ENCODE measurements at regions not wholly inside any gene's neighbourhood (a gene's known extent, or its start where the extent isn't known, plus 50 kb on each side); places are given as distances from the start of the nearest gene placed in this dataset.

DNA sequence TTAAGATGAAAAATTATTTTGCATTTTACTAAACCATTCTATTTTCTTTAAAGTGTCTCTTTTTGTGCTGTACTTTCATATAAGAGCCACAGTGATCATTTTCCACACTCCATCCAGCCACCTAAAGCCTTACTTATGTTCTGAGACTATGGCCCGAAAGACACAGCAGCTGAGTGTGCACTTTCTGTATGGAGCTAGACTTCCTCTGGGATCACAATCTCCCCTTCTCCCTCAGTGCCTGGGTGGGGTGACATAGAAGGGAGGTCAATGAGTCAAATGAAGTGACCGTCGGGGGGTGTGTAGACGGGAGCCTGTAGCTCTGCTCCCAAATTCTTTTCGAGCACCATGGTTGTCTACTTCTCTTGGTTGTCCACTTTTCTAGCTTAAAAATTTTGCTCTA is 97.8 kb upstream of the ARL4C start:
- DNase-seq (ENCODE audit: low read depth), result no peak

DNA sequence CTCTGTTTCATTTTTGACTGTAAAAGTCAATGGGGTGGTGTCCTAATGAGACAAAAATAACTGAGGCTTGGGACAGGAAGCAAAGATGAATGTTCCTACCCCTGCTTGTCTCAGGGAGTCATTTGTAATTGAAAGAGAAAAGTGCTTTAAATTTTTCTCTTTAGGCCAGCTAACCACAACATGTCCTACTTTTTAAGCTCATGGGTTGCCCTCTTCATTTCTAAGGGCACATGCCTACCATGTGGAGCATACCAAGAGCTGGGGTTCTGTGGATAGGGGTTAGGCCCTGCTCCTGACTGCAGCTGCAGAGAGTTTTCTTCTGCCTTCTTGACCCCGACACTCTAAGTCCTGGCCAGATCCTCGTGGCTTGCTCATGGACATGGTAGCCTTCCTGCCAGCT is 96.8 kb upstream of the ARL4C start:
- DNase-seq (ENCODE audit: low read depth), result no peak

DNA sequence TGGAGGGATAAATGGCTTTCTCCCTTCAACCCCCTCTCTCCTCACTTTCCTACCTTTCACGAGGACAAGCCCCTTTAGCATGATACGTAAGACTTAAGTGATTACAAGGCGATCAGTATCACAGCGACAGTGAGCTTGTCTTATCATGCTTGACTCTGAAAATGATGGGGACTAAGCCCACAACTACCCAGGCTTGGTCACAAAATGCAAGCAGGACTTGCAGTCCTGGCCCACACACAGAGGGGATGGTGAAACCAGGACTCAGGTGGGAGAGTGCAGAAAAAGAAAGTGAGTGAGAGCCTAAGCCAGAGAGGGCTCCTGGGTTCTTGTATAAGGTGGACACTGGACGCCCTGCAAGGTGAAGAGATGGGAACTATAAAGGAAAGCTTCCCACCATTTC is 95.7 kb upstream of the ARL4C start:
- DNase-seq (ENCODE audit: low read depth), result no peak

DNA sequence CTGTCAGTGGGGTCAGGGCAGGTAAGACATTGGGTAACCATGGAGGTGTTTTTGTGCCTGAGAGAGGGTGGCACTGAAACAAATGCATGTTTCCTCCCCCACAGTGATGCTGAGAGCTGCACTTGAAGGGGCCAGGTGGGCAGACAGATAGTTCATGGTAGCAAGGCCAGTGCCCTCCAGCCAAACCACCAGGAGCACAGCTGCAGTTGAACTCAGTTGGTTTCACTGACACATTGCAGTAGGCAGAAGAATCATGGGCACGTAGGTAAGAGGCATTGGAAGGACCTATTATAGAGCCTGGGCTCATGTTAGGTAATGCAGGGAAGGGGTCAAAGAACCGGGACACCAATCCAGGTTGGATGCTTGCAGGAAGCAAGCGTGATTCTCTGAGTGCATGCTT is 93.2 kb upstream of the ARL4C start:
- no peak for DNase-seq (ENCODE audit: low read depth)

DNA sequence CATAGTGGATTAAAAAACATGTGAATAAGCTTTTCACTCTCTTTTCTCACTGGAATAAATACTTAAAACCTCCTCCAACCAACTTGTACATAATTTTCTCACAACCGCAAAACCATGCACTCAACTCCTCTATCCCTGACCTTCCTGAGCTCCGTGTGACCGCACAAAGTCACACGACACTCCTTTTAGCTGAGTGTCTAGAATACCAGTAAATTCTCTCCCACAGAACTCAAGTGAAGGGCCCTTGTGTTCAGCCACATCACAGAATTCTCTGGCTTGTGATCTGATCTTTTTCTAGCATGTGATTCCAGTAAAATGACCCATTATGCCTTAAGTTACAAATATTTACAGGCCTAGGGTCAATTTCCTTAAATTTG is 91.2 kb upstream of the ARL4C start:
- no peak for DNase-seq (ENCODE audit: low read depth)

DNA sequence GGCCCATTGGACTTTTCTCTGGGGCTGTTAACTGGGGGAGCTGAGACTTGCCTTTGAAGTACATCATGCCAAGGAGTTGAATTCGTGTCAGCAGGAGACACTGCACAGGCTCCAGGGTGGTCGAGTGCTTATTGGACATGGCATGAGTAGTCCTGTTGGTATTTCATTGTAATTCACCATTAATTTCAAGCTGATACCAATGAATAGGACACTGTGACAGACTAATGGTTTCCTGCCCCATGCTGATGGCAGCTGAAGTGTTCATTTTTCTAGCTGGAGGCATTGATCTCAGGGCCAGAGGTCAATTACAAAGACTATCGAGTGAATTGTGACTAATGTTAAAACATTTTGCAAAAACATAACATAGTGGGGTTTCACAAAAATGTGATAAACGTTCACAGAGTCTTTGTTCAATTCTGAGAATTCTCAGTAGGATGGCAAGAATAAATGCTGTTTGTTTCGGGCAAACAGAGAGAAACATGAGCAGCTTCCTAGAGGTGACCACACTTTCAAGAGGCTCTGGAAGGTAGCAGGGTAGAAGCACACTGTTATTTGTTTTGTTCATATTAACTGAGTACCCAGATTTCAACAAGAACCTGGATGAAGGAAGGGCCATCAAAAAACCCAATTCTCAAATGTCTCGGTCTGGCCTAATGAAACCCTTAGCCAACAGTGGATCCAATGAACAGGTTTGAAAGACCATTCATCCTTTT is 90.6 kb upstream of the ARL4C start:
- DNase-seq (ENCODE audit: low read depth), result no peak

DNA sequence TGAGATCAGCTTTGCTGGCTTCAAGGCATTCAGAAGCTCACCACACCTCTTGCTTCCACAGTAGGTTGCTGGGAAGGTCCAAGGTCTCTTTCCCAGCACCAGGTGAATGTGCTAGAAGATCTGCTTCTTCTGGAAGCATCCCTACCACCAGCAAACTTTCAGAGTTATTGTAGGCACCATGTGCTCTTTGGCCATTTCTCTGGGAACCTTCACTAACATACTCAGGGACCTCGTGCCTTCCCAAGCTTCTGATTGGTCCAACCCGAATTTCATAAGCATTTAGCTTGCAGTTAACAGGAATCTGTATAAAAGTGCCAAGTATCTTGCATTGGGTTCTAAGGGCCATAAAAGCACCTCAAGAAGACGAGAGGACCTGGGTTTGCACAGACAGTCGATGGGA is 86.5 kb upstream of the ARL4C start:
- no peak for DNase-seq (ENCODE audit: low read depth)

DNA sequence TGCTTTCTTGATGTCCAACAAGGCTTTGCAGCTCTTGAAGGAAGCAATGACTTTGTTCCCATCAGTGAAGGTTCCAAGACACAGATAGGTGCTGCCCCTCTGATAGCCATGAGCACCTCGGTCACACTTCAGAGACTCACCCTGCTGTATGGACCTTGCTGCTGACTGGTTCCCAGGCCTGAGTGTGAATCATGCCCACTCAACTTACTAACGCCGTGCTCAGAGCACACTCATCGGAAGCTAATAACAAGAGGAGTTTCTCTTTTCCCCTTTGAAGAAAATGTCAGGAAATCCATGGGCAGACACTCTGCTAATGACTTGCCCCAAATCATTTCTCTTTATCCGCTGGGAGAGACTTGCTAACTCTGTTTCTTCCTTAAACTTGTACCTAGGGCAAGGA is 83.8 kb upstream of the ARL4C start:
- no peak for DNase-seq (ENCODE audit: low read depth)

DNA sequence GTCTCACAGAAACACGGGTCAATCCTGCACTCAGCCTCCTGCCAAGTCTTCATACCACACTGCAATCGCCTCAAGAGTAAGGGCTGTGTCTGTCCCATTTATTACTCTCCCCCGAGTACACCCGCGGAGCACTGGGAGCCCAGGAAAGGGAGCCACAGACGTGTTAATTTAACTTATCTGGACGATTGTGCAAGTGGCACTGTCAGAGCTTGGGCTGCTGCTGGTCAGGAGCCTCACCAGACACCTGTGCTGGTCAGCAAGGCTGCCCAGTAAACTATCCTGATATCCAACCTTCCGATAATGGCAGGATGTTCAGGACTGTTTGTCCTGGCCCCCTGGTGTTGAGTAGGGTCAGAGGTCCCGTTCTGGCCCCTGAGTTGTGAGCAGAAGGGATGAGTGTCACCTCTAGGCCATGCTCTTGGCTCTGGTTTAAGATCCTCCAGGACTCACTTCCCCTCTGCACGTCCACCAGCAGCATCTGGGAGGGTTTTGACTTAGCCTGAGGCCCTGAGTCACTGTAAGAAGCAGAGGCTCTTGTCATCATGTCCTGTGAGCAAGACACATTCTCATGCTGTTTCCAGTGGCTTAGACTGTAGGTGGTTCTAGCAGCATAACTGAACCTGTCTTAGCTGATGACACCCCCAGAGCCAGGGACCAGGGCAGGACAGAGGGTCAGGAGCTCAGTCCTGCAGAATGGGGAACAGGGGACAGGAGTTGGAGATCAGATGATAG is 82.5 kb upstream of the ARL4C start:
- DNase-seq (ENCODE audit: low read depth), result no peak

DNA sequence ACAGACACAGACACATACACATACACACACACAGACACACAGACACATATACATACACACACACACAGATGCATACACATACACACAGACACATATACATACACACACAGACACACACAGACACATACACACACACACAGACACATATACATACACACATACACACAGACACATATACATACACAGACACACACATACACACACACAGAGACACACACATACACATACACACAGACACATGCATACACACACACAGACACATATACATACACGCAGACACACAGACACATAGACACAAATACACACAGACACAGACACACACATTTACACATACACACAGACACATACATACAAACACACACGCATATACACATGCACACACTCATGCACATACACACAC is 81.5 kb upstream of the ARL4C start:
- no peak for DNase-seq (ENCODE audit: low read depth)

DNA sequence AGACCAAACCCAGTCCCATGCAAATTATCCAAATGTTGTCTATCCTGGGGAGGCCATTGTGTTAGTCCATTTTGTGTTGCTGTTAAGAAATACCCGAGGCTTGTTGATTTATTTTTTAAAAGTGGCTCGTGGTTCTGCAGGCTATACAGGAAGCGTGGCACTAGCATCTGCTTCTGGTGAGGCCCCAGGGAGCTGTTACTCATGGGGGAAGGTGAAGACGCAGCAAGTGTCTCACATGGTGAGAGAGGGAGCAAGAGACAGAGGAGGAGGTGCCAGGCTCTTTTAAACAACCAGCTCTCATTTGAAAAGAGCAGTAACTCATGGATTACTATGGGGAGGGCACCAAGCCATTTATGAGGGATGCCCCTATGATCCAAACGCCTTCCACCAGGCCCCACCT is 80.3 kb upstream of the ARL4C start:
- DNase-seq (ENCODE audit: low read depth), result no peak

DNA sequence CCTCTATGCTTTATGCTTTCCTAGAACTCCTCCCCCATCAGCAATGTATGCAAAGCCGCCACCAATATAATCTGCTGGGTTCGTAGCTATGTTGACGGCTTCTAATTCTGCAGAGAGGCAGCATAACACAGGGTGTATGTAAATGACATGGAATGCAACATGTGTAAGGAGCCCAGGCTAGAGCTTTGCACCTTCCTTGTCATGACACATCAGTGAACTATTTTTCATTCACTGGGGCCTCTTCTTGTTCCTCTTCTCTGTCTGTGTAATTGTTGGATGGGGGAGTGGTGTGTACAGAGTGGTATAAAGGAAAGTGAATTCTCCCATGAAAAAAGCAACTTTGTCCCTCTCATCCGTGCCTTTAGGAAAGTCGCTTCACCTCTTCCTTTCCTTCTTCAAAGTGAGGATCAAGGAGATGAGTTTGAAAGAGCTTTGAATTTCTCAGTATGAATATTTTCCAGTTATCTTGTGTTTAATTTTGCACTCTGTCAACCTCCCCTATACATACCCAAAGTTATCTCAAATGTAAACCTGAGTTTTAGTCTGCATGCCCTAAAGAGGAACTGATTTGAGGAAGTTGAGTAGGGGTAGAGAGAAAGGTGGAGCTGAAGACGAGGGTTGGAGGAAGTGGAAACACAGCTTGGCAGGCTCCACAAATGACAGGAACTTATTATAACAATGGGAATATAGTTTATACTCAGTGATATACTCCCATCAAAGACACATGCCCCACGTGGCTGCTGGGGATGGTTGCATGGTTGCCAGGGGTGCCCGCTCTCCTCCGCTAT is 74.9 kb upstream of the ARL4C start:
- no peak for DNase-seq (ENCODE audit: low read depth)

DNA sequence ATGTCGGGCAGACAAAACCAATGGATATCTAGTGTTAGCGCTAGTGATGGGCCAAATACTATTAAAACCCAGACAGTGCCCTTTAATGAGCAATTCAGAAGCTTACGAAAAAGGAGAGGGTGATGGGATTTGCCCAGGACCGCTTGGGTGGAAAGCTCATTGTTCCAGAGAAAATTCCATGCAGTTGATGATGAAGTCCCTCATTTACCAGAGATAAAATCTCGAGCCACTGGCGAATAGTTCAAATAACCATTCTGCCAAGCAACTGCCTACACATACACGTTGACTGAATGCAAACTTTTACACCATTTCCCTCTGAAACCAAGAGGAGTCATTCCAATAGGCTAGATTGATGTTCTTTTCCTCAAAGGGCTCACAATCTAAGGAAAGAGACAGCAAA is 73.6 kb upstream of the ARL4C start:
- no peak for DNase-seq (ENCODE audit: low read depth)

DNA sequence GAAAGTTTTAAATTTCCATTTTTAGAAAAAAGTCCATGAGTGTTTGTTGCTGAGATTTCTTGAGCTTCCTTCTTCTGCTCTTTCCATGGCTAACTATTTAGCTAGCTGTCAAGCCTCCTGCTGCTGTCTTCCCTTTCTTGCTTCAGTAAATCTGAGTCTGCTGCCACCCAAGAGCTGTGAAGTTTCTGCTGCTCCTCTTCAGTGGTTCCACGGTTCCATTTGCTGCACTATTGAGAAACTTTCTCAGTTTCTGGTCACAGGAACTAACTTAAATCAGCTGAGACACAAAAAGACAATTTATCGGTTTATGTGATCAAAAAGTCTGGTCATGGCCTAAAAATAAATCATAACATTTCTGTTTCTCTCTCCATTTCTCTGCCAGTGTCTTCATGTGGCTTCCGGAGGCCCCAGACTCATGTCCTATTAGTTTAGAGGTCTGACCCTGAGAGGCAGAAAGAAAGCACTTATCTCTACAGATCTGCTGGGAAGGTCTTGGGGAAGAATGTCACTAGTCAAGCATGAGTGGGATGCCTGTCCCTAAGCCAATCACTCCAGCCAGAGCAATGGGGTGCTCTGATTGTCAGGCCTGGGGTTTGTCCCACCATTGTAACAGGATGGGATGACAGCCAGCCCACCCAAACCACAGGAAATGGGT is 73.0 kb upstream of the ARL4C start:
- DNase-seq (ENCODE audit: low read depth), result no peak

DNA sequence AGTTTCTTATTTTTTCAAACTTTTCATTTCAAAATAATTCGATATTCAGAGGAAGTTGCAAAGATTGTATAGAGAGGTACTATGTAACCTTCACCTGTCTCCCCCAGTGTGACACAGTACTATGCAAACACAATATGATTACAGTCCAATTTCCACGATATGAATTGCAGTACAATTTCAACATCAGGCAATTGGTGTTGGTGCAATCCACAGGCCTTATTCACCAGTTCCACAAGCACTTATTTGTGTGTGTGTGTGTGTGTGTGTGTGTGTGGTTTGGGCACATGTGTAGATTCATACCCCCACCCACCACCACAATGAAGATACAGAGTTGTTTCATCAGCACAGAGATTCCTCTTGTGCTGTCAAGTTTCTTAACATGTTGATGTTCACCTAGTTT is 69.7 kb upstream of the ARL4C start:
- DNase-seq (ENCODE audit: low read depth), result no peak

DNA sequence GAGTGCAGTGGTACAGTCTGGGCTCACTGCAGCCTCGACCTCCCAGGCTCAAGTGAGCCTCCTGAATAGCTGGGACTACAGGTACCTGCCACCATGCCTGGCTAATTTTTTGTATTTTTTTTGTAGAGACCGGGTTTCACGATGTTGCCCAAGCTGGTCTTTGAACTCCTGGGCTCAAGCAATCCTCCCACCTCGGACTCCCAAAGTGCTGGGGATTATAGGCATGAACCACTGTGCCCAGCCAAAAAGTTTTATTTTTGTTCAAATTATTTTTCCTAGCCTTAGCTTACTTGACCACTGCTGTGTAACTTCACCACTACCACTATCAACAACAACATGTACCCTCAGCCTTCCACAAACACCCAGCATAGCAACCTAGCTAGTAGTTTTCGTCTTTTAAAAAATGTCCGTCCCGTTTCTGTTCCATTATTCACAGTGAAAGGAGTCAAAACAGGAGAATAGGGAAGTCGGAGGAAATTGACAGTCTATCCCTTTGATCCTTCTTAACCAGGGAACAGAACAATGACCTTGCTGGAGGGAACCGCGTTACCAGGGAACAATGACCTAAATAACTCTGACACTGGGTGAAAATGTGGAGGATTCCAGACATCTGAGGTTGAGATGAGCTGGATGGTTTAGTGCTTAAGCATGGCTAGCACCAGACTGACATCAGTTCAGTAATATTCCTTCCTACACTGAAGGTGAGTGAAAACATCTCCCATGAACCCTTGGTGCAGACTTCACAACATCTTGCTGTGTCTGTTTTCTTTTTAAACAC is 69.2 kb upstream of the ARL4C start:
- no peak for DNase-seq (ENCODE audit: low read depth)

DNA sequence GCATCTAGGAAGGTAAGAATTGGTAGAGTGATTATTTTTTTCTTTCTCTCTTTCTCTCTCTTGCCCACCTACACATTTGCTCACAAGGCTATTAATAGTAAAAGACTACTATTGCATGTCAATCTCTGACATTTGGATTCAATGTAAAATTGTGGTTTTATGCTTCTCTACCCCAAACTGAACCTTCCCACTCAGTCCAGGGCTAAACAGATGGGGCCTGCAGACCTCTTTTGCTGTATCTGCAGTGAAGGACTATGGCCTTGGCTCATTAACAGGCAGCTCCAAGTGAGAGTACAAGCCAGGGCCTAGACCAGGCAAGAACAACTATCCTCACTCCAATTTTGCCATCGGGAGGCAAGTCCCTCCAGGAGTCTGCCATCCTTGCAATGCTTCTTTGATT is 68.3 kb upstream of the ARL4C start:
- no peak for DNase-seq (ENCODE audit: low read depth)

DNA sequence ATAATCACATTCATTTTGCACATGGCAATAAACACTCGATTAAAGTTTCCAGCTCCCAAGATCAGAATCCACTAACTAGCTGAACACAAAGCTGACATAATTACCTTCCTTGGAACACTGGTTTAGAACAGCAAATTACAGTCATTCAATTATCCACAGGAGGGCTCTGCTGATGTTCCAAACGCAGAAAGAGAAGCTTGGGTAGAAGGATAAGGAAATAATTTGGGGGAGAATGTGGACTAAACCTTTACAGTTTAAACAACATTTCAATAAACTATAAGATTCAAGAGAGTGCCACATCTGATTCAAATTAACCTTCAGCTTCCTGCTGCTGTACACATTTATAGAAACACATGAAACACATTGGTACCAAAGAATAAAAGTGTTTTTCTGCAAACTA is 67.8 kb upstream of the ARL4C start:
- no peak for DNase-seq (ENCODE audit: low read depth)

DNA sequence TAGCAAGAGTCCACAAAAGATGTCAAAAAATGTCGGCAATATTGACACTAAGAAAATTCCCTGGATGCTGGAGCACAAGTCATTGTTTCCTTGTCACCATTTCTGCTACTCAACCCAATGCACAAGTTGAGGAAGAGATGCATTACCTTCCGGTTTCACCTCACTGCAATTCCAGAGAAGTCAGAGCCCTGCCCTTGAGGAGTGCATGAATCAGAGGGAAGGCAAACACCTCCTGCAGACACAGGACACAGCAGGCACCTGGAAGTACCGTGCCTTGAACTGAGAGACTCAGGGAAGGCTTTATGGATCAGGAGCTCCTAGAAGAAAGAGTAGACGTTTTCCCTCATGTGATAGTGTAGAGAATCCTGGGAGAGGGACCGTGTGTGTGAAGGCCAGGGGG is 62.7 kb upstream of the ARL4C start:
- DNase-seq (ENCODE audit: low read depth), result no peak

DNA sequence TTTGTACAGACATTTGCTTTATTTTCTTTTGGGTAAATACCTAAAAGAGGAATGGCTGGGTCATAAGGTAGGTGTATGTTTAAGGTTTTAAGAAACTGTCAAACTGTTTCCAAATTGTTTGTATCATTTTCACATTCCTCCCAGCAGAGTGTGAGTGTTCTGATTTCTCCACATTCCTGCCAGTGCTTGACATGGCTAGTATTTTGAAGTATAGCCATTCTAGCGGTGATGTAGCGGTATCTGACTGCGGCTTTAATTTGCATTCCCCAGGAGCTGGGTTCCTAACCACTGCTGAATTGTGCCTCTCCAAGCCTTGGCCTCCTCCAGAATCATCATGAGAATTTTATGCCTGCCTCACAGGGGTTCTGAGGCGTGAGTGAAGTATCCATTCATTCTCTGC is 61.8 kb upstream of the ARL4C start:
- no peak for DNase-seq (ENCODE audit: low read depth)

DNA sequence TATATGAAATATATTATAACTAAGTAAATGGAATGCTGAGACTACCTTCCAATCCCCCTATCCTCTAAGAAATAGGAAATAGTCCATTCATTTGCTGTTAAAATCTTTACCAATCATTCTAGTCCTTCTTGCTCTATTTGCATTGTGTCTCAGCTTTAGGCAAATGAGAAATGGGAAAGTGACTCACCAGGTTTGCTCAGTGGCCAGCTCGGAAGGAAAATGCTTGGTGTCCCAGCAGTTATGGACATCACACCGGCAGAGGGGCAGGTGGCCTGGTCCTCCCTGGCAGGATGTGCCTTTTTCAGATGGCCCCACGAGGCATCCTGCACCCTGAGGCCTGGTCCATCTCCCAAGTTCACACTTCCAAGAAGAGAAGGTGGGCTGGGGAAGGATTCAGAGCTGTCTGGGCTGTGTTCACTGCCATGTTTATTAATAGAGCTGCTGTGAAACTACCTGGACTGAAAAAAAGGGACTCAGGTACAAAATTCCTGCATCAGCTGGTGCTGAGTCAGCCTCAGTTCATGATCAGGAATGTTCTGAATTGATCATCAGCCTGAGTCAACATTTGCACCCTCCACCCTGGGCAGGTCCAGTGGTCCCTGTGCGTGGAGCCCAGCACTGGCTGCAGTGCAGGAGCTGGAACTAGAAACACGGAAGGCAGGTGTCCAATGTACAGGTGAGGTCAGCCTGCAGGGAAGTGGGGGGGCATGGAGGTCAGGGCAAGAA is 60.1 kb upstream of the ARL4C start:
- DNase-seq (ENCODE audit: low read depth), result no peak

All from stimulated activated CD8-positive, alpha-beta memory T cell treated with anti-CD3 and anti-CD28 coated beads, Interleukin-15, amount 100 ng/mL, for 1 hour (primary cell).